Mesendoderm (in vitro differentiated cells): ENCODE measurements at regions not wholly inside any gene's neighbourhood (a gene's known extent, or its start where the extent isn't known, plus 50 kb on each side); places are given as distances from the start of the nearest gene placed in this dataset.

ENCODE experiments used
- DNase-seq: peaks from one replicate; pipeline ENCODE4 v3.0.0; 2013
- H2AK5ac ChIP-seq: 2 replicates; pipeline ENCODE4 v1.6.1; 2013; ENCODE audit warnings: low read length, inconsistent platforms
- H2BK120ac ChIP-seq: 2 replicates; pipeline ENCODE4 v1.6.1; 2013; ENCODE audit warnings: low read depth, mild to moderate bottlenecking, low read length, moderate library complexity, mixed read lengths
- H2BK15ac ChIP-seq: replicated peaks from 2 replicates; pipeline ENCODE4 v1.6.1; 2013; ENCODE audit warnings: low read depth, mild to moderate bottlenecking, moderate library complexity
- H2BK5ac ChIP-seq: 2 replicates; pipeline ENCODE4 v1.6.1; 2013; ENCODE audit warnings: low read length, inconsistent platforms
- H3K18ac ChIP-seq: 2 replicates; pipeline ENCODE4 v1.6.1; 2013; ENCODE audit warnings: mild to moderate bottlenecking, low read length, mixed read lengths
- H3K23ac ChIP-seq: one replicate; pipeline ENCODE4 v1.6.1; 2013; ENCODE audit warnings: low read length
- H3K27ac ChIP-seq: 2 replicates; pipeline ENCODE4 v1.5.1; 2013; ENCODE audit warnings: low read depth, mild to moderate bottlenecking, inconsistent platforms, low read length, moderate library complexity
- H3K27me3 ChIP-seq: 2 replicates; pipeline ENCODE4 v1.6.1; 2013; ENCODE audit warnings: low read length, control low read depth, mild to moderate bottlenecking, inconsistent platforms; ENCODE audit not compliant: insufficient read depth, poor library complexity
- H3K36me3 ChIP-seq: 2 replicates; pipeline ENCODE4 v1.6.1; 2013; ENCODE audit warnings: low read length, inconsistent platforms; ENCODE audit not compliant: control insufficient read depth, insufficient read depth
- H3K4ac ChIP-seq: one replicate; pipeline ENCODE4 v1.6.1; 2013; ENCODE audit warnings: low read depth, mild to moderate bottlenecking, low read length, moderate library complexity
- H3K4me1 ChIP-seq: 2 replicates; pipeline ENCODE4 v1.6.1; 2013; ENCODE audit warnings: low read depth, low read length, inconsistent platforms; ENCODE audit not compliant: control insufficient read depth
- H3K4me2 ChIP-seq: 2 replicates; pipeline ENCODE4 v1.6.1; 2013; ENCODE audit warnings: low read length
- H3K4me3 ChIP-seq: 2 replicates; pipeline ENCODE4 v1.5.1; 2013; ENCODE audit warnings: mild to moderate bottlenecking, low read length
- H3K56ac ChIP-seq: one replicate; pipeline ENCODE4 v1.6.1; 2013; ENCODE audit warnings: low read length
- H3K79me1 ChIP-seq: 2 replicates; pipeline ENCODE4 v1.6.1; 2013; ENCODE audit warnings: low read length, inconsistent platforms
- H3K79me2 ChIP-seq: 2 replicates; pipeline ENCODE4 v1.6.1; 2013; ENCODE audit warnings: mild to moderate bottlenecking, low read length; ENCODE audit not compliant: control insufficient read depth, insufficient read depth
- H3K9ac ChIP-seq: 2 replicates; pipeline ENCODE4 v1.6.1; 2013; ENCODE audit warnings: low read length, inconsistent platforms
- H4K5ac ChIP-seq: one replicate; pipeline ENCODE4 v1.6.1; 2013; ENCODE audit warnings: low read length
- H4K8ac ChIP-seq: one replicate; pipeline ENCODE4 v1.6.1; 2013; ENCODE audit warnings: low read depth, mild to moderate bottlenecking, control low read depth, low read length, moderate library complexity
- WGBS: extraction: QIAGEN DNeasy Blood & Tissue Kit; methylation state at CpG from one replicate; pipeline ENCODE4 v1.1.7; 2013; ENCODE audit warnings: low lambda C conversion rate, missing lambda C conversion rate; ENCODE audit not compliant: insufficient coverage; ENCODE audit errors: extremely low coverage; 5-methylcytosine and 5-hydroxymethylcytosine counted together

DNA sequence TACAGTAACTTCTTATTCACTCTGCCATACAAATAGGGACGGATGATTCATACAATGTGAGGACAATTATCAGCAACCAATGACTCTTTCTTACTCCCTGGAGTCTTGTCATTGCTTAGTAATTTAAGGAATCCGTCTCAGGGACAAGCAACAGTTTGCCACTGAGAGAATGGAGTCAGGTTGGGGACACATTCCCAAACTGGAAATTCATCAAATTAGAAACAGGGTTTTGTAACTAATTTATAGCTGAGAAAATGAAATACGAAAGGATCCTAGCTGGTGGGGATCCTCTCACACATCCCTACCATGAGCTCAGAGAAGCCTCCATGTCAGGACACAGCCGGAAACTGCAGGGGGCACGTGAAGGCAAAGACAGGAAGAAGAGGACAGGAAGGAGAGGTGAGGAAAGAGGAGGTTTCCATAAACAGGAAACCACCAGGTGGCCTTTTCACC is 50.4 kb upstream of the KDR start:
- DNase-seq: peak; percentile 95
- Histone ChIP-seq H3K56ac (peak overlapping the region; percentile 91), H4K8ac (no peak overlapping the region), H2BK120ac (no peak overlapping the region), H2BK15ac (peak overlapping the region; percentile 20), H3K4me3 (no peak overlapping the region), H4K5ac (no peak overlapping the region), H3K4ac (no peak overlapping the region), H3K27ac (peak overlapping the region; percentile 74), H3K79me1 (no peaks in the 10 kb centered on the region), H2AK5ac (no peak overlapping the region), H3K9ac (no peak overlapping the region), H3K4me1 (peaks cover 10% of the 10 kb centered on the region), H3K79me2 (no peaks in the 10 kb centered on the region), H3K18ac (peak overlapping the region; percentile 62), H3K36me3 (no peaks in the 10 kb centered on the region), H3K27me3 (no peaks in the 10 kb centered on the region), H3K23ac (no peak overlapping the region), H3K4me2 (no peak overlapping the region), H2BK5ac (peak overlapping the region; percentile 98)
- WGBS: no CpG with 5 or more reads among the region's 5 CpGs

DNA sequence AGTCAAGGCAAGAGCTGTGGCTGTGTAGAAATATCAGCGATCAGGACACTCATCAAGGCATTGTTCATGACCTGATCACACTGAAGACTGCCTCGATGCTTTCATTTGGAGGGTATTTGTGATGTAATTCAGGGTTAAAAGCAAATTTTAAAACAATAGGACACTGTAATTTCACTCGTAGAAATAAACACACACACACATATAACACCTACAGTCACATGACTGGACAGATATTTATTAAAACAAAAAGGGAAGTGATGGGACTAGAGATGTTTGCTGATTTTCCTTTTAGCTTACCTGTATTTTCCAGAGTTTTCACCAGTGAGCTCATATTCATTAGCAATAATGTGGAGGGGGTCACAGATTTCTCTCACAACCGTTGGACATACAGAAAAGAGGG is 51.1 kb upstream of the KDR start:
- no peaks in the 10 kb centered on the region for H3K79me2 ChIP-seq
- H3K4ac ChIP-seq: peak overlapping the region; percentile 65
- DNase-seq: no peak
- no peak overlapping the region for H4K8ac ChIP-seq
- H4K5ac ChIP-seq: peak overlapping the region; percentile 5
- H2AK5ac ChIP-seq: peak overlapping the region; percentile 92
- H3K36me3 ChIP-seq: no peaks in the 10 kb centered on the region
- no peaks in the 10 kb centered on the region for H3K79me1 ChIP-seq
- H2BK15ac ChIP-seq: no peak overlapping the region
- peaks cover 10% of the 10 kb centered on the region for H3K4me1 ChIP-seq
- no CpG with 5 or more reads among the region's 4 CpGs for WGBS
- no peaks in the 10 kb centered on the region for H3K27me3 ChIP-seq
- H3K18ac ChIP-seq: peak overlapping the region; percentile 84
- H2BK120ac ChIP-seq: no peak overlapping the region
- H3K56ac ChIP-seq: peak overlapping the region; percentile 91
- H3K23ac ChIP-seq: no peak overlapping the region
- H3K4me2 ChIP-seq: no peak overlapping the region
- peak overlapping the region; percentile 98 for H2BK5ac ChIP-seq
- H3K9ac ChIP-seq: peak overlapping the region; percentile 39
- peak overlapping the region; percentile 74 for H3K27ac ChIP-seq
- H3K4me3 ChIP-seq: no peak overlapping the region

DNA sequence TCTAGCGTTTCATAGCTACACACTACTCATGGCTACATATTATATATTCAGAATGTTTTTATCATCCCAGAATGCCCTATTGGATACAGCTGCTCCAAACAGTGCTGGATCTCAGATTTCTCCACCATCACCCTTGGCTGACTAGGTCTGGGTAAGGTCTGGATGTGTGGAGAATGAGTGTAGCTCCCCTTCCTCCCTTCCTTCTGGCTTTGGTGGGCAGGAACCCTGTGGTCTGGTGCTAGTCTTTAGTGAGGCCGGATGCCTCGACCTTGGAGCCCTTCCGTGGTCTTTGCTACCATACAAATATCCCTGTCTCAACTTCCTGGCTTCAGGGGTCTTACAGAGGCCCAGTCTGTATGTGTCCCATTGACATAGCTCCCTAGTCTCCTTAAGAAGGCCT is 52.1 kb upstream of the KDR start:
- Histone ChIP-seq H2AK5ac (peak overlapping the region; percentile 94), H3K9ac (no peak overlapping the region), H3K27ac (peak overlapping the region; percentile 22), H3K79me2 (no peaks in the 10 kb centered on the region), H3K79me1 (no peaks in the 10 kb centered on the region), H3K27me3 (no peaks in the 10 kb centered on the region), H3K4me2 (no peak overlapping the region), H3K4me1 (peaks cover 10% of the 10 kb centered on the region), H2BK120ac (peak overlapping the region; percentile 52), H3K23ac (peak overlapping the region; percentile 75), H2BK5ac (peak overlapping the region; percentile 86), H3K56ac (peak overlapping the region; percentile 80), H3K36me3 (no peaks in the 10 kb centered on the region), H4K8ac (no peak overlapping the region), H2BK15ac (peak overlapping the region; percentile 5), H3K4me3 (no peak overlapping the region), H3K18ac (peak overlapping the region; percentile 61), H4K5ac (no peak overlapping the region), H3K4ac (peak overlapping the region; percentile 93)
- DNase-seq: no peak
- no CpG with 5 or more reads among the region's 4 CpGs for WGBS

DNA sequence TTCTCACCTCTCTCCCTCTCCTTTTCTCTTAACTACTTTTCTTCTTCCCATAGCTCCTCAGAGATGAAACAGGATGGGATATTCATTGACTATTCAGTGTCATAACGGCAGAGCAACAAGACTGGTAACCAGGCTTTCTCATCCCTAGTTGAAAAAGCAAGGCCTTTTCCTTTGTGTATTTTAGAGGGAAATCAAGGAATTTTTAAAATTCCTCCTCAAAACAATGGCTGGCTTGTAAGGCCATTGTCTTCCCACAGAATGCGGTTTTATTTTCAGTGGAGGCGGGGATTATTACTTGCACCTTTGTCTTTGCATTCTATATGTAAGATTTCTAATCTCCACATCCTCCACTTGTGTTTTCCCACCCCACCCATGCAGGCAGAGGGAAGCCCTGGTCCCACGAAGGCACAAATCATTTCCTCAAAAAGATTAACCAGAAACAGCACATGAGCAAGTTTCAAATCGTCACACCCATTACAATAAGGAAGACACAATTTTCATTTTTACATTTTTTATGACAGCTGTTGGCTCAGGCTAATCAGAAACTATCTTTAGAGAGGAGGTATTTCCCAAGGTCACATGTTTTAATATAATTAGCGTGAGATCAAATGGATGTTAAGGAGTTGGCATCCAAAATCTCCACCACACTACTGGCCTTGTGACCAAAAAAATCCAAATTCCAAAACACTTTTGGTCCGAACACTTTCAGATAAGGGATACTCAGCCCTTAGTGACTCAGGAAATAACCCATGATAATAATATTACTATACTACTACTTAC is 53.0 kb upstream of the KDR start:
- Histone ChIP-seq H3K18ac (peak overlapping the region; percentile 61), H4K5ac (no peak overlapping the region), H2BK15ac (peak overlapping the region; percentile 65), H3K4ac (peak overlapping the region; percentile 93), H2BK120ac (peak overlapping the region; percentile 52), H3K79me1 (no peaks in the 10 kb centered on the region), H3K79me2 (no peaks in the 10 kb centered on the region), H3K4me2 (no peak overlapping the region), H2AK5ac (no peak overlapping the region), H4K8ac (no peak overlapping the region), H3K4me1 (peaks cover 10% of the 10 kb centered on the region), H3K23ac (no peak overlapping the region), H2BK5ac (no peak overlapping the region), H3K27ac (peak overlapping the region; percentile 16), H3K9ac (no peak overlapping the region), H3K36me3 (no peaks in the 10 kb centered on the region), H3K27me3 (no peaks in the 10 kb centered on the region), H3K4me3 (no peak overlapping the region), H3K56ac (peak overlapping the region; percentile 22)
- DNase-seq: peak; percentile 55
- no CpG with 5 or more reads among the region's 7 CpGs for WGBS

DNA sequence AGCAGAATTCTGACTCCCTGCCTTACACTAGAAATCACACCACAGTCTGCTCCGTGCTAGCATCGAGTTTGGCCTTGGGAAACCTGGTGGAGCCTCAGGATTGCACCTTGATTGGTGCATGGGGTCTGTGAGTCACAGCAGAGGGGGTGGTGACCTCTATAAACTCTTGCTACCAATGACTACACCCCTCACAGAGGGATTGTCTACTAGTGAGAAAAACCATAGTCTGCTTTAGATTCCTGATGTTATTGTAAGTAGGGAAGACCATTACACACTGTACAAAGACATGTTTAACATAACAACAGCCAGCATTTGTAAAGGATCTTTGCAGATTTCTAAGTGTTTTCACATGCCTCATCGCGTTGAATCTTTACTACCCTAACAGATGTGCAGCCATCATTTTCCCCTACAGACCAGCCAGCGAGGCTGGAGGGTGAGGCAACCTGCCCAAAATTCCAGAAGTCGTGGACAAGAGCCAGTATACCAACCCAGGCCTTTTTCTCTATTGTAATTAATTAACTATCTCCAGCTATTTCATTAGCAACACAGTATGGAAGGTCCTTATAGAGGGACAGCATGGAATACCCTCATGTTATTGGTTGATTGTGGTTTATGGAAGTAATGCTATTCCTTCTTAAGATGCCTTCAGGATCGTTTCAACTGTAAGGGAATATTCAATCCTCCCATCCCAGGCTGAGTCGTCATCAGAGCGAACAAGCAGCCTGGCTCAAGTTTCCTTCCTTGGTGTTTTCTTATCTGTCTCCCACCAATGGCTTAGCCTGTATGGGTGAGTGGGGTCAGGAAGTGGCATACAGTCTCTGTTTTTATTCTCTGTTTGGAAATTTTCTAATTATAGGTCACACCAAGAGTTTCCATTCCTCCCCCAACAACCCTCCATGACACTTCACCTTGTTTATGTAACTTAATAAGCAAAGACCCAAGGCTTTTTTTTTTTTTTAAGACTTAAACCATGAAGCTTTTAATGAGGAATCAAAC is 55.9 kb upstream of the KDR start:
- H3K36me3 ChIP-seq: no peaks in the 10 kb centered on the region
- WGBS: no CpG with 5 or more reads among the region's 9 CpGs
- H3K79me2 ChIP-seq: no peaks in the 10 kb centered on the region
- H3K56ac ChIP-seq: peak overlapping the region; percentile 18
- H3K4me2 ChIP-seq: no peak overlapping the region
- H3K23ac ChIP-seq: no peak overlapping the region
- no peaks in the 10 kb centered on the region for H3K27me3 ChIP-seq
- H3K4ac ChIP-seq: peak overlapping the region; percentile 68
- H3K9ac ChIP-seq: no peak overlapping the region
- no peak overlapping the region for H2AK5ac ChIP-seq
- H3K4me3 ChIP-seq: no peak overlapping the region
- H2BK15ac ChIP-seq: peak overlapping the region; percentile 74
- H4K5ac ChIP-seq: no peak overlapping the region
- peak overlapping the region; percentile 51 for H2BK120ac ChIP-seq
- peaks cover 12% of the 10 kb centered on the region for H3K4me1 ChIP-seq
- DNase-seq: peak; percentile 70
- H3K18ac ChIP-seq: peak overlapping the region; percentile 89
- peak overlapping the region; percentile 9 for H2BK5ac ChIP-seq
- no peaks in the 10 kb centered on the region for H3K79me1 ChIP-seq
- H4K8ac ChIP-seq: peak overlapping the region; percentile 60
- H3K27ac ChIP-seq: no peak overlapping the region
